ENCODE measurements at regions not wholly inside any gene's neighbourhood (a gene's known extent, or its start where the extent isn't known, plus 50 kb on each side); places are given as distances from the start of the nearest gene placed in this dataset.

GRCh38 chr14:101027291-101027690 is 123.8 kb upstream of the RTL1 start:
- no peak for DNase-seq

- no peak for DNase-seq
Observed at GRCh38 chr14:101027966-101028365, 124.4 kb upstream of the RTL1 start.

GRCh38 chr14:101028971-101029667 is 125.6 kb upstream of the RTL1 start:
- DNase-seq = no peak

GRCh38 chr14:101029668-101030290 is 126.3 kb upstream of the RTL1 start:
- DNase-seq = no peak

GRCh38 chr14:101030586-101030985 is 127.1 kb upstream of the RTL1 start:
- no peak for DNase-seq

GRCh38 chr14:101031186-101031585 is 127.7 kb upstream of the RTL1 start:
- DNase-seq = no peak

- DNase-seq = no peak
Observed at GRCh38 chr14:101031721-101032120, 128.2 kb upstream of the RTL1 start.

- no peak for DNase-seq
Observed at GRCh38 chr14:101032433-101032832, 128.9 kb upstream of the RTL1 start.

- no peak for DNase-seq
Observed at GRCh38 chr14:101033006-101033405, 129.5 kb upstream of the RTL1 start.

GRCh38 chr14:101033446-101034165 is 130.1 kb upstream of the RTL1 start:
- no peak for DNase-seq

- no peak for DNase-seq
Observed at GRCh38 chr14:101034986-101035385, 131.5 kb upstream of the RTL1 start.

GRCh38 chr14:101035466-101036225 is 132.1 kb upstream of the RTL1 start:
- DNase-seq = no peak

GRCh38 chr14:101037021-101037817 is 133.7 kb upstream of the RTL1 start:
- DNase-seq = no peak

- DNase-seq = no peak
Observed at GRCh38 chr14:101039031-101039754, 135.7 kb upstream of the RTL1 start.

GRCh38 chr14:101039755-101040138 is 136.2 kb upstream of the RTL1 start:
- no peak for DNase-seq

GRCh38 chr14:101040538-101041442 is 137.3 kb upstream of the RTL1 start:
- no peak for DNase-seq

- no peak for DNase-seq
Observed at GRCh38 chr14:101043891-101044290, 140.4 kb upstream of the RTL1 start.

- no peak for DNase-seq
Observed at GRCh38 chr14:101044741-101045140, 141.2 kb upstream of the RTL1 start.

- no peak for DNase-seq
Observed at GRCh38 chr14:101045511-101045910, 142.0 kb upstream of the RTL1 start.

- no peak for DNase-seq
Observed at GRCh38 chr14:101046071-101046470, 142.5 kb upstream of the RTL1 start.

GRCh38 chr14:101047326-101047725 is 143.8 kb upstream of the RTL1 start:
- no peak for DNase-seq

Data from fibroblast of upper back skin (primary cell).